SK-N-SH treated with all-trans-retinoic acid at 6 μM for 48 hours (cell line): ENCODE measurements at regions not wholly inside any gene's neighbourhood (a gene's known extent, or its start where the extent isn't known, plus 50 kb on each side); places are given as distances from the start of the nearest gene placed in this dataset.

Experiments used
- ATAC-seq: fragments of 200-7000 bp; cut with Tn5 transposase; 3 replicates; pipeline ENCODE4 v1.9.1; 2020; ENCODE audit warnings: mild to moderate bottlenecking, moderate library complexity
- ARNTL ChIP-seq: fragments of 450-650 bp; formaldehyde crosslinking; IDR thresholded peaks from 2 replicates; pipeline ENCODE4 v1.5.0; 2020; ENCODE audit warnings: low read depth, mild to moderate bottlenecking, moderate library complexity, borderline replicate concordance
- BACH2 ChIP-seq: fragments of 250-450 bp; sonication (Bioruptor Pico); IDR thresholded peaks from 2 replicates; pipeline ENCODE4 v1.9.0; 2021; ENCODE audit warnings: mild to moderate bottlenecking, borderline replicate concordance
- CSDC2 ChIP-seq: fragments of 250-450 bp; sonication (Bioruptor Pico); IDR thresholded peaks from 2 replicates; pipeline ENCODE4 v1.5.0; 2020; ENCODE audit warnings: mild to moderate bottlenecking, moderate library complexity
- ESRRG ChIP-seq: fragments of 250-450 bp; sonication (Bioruptor Pico); IDR thresholded peaks from 2 replicates; pipeline ENCODE4 v1.6.1; 2021; ENCODE audit warnings: mild to moderate bottlenecking
- GLIS3 ChIP-seq: fragments of 250-450 bp; sonication (Bioruptor Pico); IDR thresholded peaks from 2 replicates; pipeline ENCODE4 v1.5.0; 2020; ENCODE audit warnings: mild to moderate bottlenecking, moderate library complexity
- ISL1 ChIP-seq: fragments of 250-450 bp; sonication (Bioruptor Pico); IDR thresholded peaks from 2 replicates; pipeline ENCODE4 v2.1.2; 2022; ENCODE audit warnings: mild to moderate bottlenecking, moderate library complexity
- OSR1 ChIP-seq: fragments of 250-450 bp; sonication (Bioruptor Pico); IDR thresholded peaks from 2 replicates; pipeline ENCODE4 v1.8.0; 2022; ENCODE audit warnings: moderate library complexity, mild to moderate bottlenecking, inconsistent platforms
- PPARA ChIP-seq: fragments of 250-450 bp; sonication (Bioruptor Pico); IDR thresholded peaks from 2 replicates; pipeline ENCODE4 v1.5.0; 2020; ENCODE audit warnings: mild to moderate bottlenecking, borderline replicate concordance
- RARB ChIP-seq: fragments of 250-450 bp; sonication (Bioruptor Pico); IDR thresholded peaks from 2 replicates; pipeline ENCODE4 v1.8.0; 2021; ENCODE audit warnings: mild to moderate bottlenecking, moderate library complexity
- SNAI2 ChIP-seq: fragments of 250-450 bp; sonication (Bioruptor Pico); IDR thresholded peaks from 2 replicates; pipeline ENCODE4 v1.5.0; 2020; ENCODE audit warnings: mild to moderate bottlenecking, moderate library complexity
- TCF4 ChIP-seq: fragments of 250-450 bp; sonication (Bioruptor Pico); IDR thresholded peaks from 2 replicates; pipeline ENCODE4 v1.8.0; 2021; ENCODE audit warnings: mild to moderate bottlenecking, moderate library complexity, borderline replicate concordance
- TOX ChIP-seq: fragments of 250-450 bp; sonication (Bioruptor Pico); IDR thresholded peaks from 2 replicates; pipeline ENCODE4 v1.8.0; 2021; ENCODE audit warnings: mild to moderate bottlenecking, moderate library complexity, borderline replicate concordance
- ZC3H10 ChIP-seq: fragments of 250-450 bp; sonication (Bioruptor Pico); IDR thresholded peaks from 2 replicates; pipeline ENCODE4 v1.5.1; 2021; ENCODE audit warnings: mild to moderate bottlenecking, moderate library complexity
- ZFP3 ChIP-seq: fragments of 250-450 bp; sonication (Bioruptor Pico); IDR thresholded peaks from 2 replicates; pipeline ENCODE4 v1.5.0; 2020; ENCODE audit warnings: mild to moderate bottlenecking, moderate library complexity
- ZFP30 ChIP-seq: fragments of 450-650 bp; formaldehyde crosslinking; IDR thresholded peaks from 2 replicates; pipeline ENCODE4 v1.5.0; 2022; ENCODE audit warnings: mild to moderate bottlenecking, moderate library complexity
- ZNF565 ChIP-seq: fragments of 450-650 bp; formaldehyde crosslinking; conservative IDR thresholded peaks from 2 replicates; pipeline ENCODE4 v1.5.0; 2020; ENCODE audit warnings: low read depth, mild to moderate bottlenecking, moderate library complexity
- ZNF70 ChIP-seq: fragments of 450-650 bp; formaldehyde crosslinking; IDR thresholded peaks from 2 replicates; pipeline ENCODE4 v1.5.0; 2020; ENCODE audit warnings: mild to moderate bottlenecking, moderate library complexity
- ZNF8 ChIP-seq: fragments of 450-650 bp; formaldehyde crosslinking; IDR thresholded peaks from 2 replicates; pipeline ENCODE4 v1.5.0; 2020; ENCODE audit warnings: mild to moderate bottlenecking, moderate library complexity
- TF ChIP-seq, protein P1 (sequence below): fragments of 250-450 bp; sonication (Bioruptor Pico); IDR thresholded peaks from 2 replicates; pipeline ENCODE4 v1.8.0; 2021; ENCODE audit warnings: low read depth, mild to moderate bottlenecking, moderate library complexity, borderline replicate concordance
- TF ChIP-seq, protein P2 (sequence below): fragments of 250-450 bp; sonication (Bioruptor Pico); IDR thresholded peaks from 2 replicates; pipeline ENCODE4 v1.5.1; 2021; ENCODE audit warnings: mild to moderate bottlenecking, moderate library complexity
- TF ChIP-seq, protein P3 (sequence below): fragments of 250-450 bp; sonication (Bioruptor Pico); IDR thresholded peaks from 2 replicates; pipeline ENCODE4 v1.8.0; 2020; ENCODE audit warnings: mild to moderate bottlenecking, moderate library complexity, borderline replicate concordance
- TF ChIP-seq, protein P4 (sequence below): fragments of 250-450 bp; sonication (Bioruptor Pico); IDR thresholded peaks from 2 replicates; pipeline ENCODE4 v1.5.0; 2020; ENCODE audit warnings: mild to moderate bottlenecking, moderate library complexity
- TF ChIP-seq, protein P5 (sequence below): fragments of 250-450 bp; sonication (Bioruptor Pico); IDR thresholded peaks from 2 replicates; pipeline ENCODE4 v1.5.1; 2020; ENCODE audit warnings: low read depth, mild to moderate bottlenecking, moderate library complexity

DNA sequence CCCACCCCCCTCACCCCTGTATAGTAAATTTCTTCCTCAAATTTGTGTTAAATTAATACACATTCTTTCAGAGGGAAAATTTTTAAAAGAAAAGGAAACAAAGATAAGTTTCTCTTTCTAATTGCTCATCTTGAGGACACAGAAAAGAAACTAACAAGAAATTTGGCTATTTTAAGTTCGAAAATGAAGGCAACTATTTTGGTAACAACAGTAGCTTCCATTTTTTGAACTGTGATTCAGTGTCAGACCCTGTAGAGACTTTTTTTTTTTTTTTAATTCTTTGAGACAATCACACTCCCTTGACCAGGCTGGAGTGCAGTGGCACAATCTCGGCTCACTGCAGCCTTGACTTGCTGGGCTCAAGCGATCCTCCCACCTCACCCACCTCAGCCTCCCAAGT, 194.9 kb downstream of the SS18 start (continued):
- TF ChIP-seq ZNF565 (CRISPR knock-in tag): no peak
- no peak for TF ChIP-seq TCF4 (CRISPR knock-in tag)
- no peak for TF ChIP-seq ZC3H10

DNA sequence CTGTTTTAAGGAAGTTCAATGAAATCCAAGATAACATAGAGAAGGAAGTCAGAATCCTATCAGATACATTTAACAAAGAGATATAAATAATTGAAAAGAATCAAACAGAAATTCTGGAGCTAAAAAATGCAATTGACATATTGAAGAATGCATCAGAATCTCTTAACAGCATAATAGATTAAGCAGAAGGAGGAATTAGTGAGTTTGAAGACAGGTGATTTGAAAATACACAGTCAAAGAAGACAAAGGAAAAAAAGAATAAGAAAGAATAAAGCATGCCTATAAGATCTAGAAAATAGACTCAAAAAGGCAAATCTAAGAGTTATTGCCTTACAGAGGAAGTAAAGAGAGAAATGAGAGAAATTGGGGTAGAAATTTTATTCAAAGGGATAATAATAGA, 204.1 kb downstream of the SS18 start:
- ATAC-seq: no peak
- TF ChIP-seq ZFP30 (CRISPR knock-in tag) (peak; percentile 94), ZNF8 (CRISPR knock-in tag) (no peak), ZC3H10 (no peak), CSDC2 (CRISPR knock-in tag) (no peak)

DNA sequence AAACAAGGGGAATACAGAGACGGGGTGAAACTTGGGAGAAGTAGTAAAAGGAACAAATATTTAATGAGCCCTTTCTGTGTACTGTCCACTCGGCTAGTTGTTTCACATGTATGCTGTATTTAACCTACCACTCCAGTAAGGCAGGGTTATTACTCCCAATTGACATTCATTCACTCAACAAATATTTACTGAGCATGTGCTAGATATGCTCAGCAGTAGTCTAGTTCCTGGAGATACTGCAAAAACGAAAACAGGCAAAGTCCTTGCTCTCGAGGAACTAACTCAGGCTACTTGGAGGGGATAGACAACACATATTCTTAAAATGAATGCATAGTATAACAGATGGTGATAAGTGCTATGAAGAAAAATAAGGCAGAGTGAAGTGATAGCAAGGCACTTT, 207.3 kb downstream of the SS18 start:
- ATAC-seq: no peak
- TF ChIP-seq PPARA: no peak
- no peak for TF ChIP-seq ZFP3 (CRISPR knock-in tag)
- TF ChIP-seq ZNF8 (CRISPR knock-in tag): no peak
- TF ChIP-seq, protein P1, sequence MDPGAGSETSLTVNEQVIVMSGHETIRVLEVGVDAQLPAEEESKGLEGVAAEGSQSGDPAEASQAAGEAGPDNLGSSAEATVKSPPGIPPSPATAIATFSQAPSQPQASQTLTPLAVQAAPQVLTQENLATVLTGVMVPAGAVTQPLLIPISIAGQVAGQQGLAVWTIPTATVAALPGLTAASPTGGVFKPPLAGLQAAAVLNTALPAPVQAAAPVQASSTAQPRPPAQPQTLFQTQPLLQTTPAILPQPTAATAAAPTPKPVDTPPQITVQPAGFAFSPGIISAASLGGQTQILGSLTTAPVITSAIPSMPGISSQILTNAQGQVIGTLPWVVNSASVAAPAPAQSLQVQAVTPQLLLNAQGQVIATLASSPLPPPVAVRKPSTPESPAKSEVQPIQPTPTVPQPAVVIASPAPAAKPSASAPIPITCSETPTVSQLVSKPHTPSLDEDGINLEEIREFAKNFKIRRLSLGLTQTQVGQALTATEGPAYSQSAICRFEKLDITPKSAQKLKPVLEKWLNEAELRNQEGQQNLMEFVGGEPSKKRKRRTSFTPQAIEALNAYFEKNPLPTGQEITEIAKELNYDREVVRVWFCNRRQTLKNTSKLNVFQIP: no peak
- TF ChIP-seq, protein P2, sequence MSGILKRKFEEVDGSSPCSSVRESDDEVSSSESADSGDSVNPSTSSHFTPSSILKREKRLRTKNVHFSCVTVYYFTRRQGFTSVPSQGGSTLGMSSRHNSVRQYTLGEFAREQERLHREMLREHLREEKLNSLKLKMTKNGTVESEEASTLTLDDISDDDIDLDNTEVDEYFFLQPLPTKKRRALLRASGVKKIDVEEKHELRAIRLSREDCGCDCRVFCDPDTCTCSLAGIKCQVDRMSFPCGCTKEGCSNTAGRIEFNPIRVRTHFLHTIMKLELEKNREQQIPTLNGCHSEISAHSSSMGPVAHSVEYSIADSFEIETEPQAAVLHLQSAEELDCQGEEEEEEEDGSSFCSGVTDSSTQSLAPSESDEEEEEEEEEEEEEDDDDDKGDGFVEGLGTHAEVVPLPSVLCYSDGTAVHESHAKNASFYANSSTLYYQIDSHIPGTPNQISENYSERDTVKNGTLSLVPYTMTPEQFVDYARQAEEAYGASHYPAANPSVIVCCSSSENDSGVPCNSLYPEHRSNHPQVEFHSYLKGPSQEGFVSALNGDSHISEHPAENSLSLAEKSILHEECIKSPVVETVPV (CRISPR knock-in tag): no peak
- TF ChIP-seq, protein P3, sequence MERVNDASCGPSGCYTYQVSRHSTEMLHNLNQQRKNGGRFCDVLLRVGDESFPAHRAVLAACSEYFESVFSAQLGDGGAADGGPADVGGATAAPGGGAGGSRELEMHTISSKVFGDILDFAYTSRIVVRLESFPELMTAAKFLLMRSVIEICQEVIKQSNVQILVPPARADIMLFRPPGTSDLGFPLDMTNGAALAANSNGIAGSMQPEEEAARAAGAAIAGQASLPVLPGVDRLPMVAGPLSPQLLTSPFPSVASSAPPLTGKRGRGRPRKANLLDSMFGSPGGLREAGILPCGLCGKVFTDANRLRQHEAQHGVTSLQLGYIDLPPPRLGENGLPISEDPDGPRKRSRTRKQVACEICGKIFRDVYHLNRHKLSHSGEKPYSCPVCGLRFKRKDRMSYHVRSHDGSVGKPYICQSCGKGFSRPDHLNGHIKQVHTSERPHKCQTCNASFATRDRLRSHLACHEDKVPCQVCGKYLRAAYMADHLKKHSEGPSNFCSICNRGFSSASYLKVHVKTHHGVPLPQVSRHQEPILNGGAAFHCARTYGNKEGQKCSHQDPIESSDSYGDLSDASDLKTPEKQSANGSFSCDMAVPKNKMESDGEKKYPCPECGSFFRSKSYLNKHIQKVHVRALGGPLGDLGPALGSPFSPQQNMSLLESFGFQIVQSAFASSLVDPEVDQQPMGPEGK: no peak
- TF ChIP-seq GLIS3: no peak
- no peak for TF ChIP-seq BACH2 (CRISPR knock-in tag)
- no peak for TF ChIP-seq RARB (CRISPR knock-in tag)
- no peak for TF ChIP-seq ARNTL (CRISPR knock-in tag)
- TF ChIP-seq, protein P4, sequence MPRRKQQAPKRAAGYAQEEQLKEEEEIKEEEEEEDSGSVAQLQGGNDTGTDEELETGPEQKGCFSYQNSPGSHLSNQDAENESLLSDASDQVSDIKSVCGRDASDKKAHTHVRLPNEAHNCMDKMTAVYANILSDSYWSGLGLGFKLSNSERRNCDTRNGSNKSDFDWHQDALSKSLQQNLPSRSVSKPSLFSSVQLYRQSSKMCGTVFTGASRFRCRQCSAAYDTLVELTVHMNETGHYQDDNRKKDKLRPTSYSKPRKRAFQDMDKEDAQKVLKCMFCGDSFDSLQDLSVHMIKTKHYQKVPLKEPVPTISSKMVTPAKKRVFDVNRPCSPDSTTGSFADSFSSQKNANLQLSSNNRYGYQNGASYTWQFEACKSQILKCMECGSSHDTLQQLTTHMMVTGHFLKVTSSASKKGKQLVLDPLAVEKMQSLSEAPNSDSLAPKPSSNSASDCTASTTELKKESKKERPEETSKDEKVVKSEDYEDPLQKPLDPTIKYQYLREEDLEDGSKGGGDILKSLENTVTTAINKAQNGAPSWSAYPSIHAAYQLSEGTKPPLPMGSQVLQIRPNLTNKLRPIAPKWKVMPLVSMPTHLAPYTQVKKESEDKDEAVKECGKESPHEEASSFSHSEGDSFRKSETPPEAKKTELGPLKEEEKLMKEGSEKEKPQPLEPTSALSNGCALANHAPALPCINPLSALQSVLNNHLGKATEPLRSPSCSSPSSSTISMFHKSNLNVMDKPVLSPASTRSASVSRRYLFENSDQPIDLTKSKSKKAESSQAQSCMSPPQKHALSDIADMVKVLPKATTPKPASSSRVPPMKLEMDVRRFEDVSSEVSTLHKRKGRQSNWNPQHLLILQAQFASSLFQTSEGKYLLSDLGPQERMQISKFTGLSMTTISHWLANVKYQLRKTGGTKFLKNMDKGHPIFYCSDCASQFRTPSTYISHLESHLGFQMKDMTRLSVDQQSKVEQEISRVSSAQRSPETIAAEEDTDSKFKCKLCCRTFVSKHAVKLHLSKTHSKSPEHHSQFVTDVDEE (CRISPR knock-in tag): no peak
- no peak for TF ChIP-seq ZNF70 (CRISPR knock-in tag)
- TF ChIP-seq, protein P5, sequence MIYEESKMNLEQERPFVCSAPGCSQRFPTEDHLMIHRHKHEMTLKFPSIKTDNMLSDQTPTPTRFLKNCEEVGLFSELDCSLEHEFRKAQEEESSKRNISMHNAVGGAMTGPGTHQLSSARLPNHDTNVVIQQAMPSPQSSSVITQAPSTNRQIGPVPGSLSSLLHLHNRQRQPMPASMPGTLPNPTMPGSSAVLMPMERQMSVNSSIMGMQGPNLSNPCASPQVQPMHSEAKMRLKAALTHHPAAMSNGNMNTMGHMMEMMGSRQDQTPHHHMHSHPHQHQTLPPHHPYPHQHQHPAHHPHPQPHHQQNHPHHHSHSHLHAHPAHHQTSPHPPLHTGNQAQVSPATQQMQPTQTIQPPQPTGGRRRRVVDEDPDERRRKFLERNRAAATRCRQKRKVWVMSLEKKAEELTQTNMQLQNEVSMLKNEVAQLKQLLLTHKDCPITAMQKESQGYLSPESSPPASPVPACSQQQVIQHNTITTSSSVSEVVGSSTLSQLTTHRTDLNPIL (CRISPR knock-in tag): no peak
- TF ChIP-seq ZC3H10: no peak
- TF ChIP-seq OSR1 (CRISPR knock-in tag): no peak

DNA sequence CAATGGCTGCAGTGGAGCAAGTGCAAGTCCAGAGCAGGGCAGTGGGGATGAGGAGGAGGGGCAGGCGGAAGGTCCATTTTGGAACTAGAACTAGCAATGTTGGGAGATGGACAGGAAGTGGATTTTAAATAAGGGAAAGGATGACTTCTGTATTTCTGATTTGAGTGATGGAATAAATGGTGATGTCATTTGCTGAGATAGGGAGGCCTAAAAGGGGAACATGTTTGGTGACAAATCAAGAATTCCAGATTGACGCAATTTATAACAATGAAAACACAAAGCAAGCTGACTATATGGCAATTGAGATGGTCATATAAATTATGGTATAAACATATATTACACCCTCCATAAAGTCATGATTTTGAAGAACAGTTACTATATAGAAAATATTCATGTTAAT, 209.3 kb downstream of the SS18 start:
- ATAC-seq: no peak
- TF ChIP-seq ESRRG (CRISPR knock-in tag) (no peak), ZNF8 (CRISPR knock-in tag) (no peak), ZNF565 (CRISPR knock-in tag) (no peak), PPARA (no peak), ZNF70 (CRISPR knock-in tag) (no peak), RARB (CRISPR knock-in tag) (no peak), TOX (no peak), ISL1 (CRISPR knock-in tag) (no peak), ZC3H10 (no peak), SNAI2 (no peak)
- TF ChIP-seq, protein P4 (CRISPR knock-in tag): no peak
- TF ChIP-seq, protein P2 (CRISPR knock-in tag): no peak
